ENCODE measurements at regions not wholly inside any gene's neighbourhood (a gene's known extent, or its start where the extent isn't known, plus 50 kb on each side); places are given as distances from the start of the nearest gene placed in this dataset.
A peak's percentile ranks its signal among the peaks of the same experiment; 100 is the strongest.

DNA sequence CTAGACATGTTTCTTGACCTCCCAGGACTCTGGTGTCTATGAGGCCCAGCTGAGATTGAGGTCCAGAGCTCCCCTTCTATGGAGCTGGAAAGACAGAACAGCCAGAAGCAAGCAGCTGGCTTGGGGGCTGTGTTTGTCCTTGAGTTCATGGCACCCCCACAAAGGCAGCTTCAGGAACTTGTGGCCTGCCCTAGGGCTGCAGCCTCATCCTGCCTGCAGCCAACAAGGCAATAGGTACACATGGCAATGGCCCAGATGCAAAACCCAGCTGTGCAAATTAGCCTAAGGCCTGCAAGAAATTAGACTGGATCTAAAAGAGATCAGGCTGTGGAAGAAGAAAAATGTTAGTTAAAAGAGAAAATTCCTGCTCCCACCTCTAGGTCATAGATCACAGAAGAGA lies 131.7 kb upstream of the NALF2 start:
- H4K20me1 ChIP-seq, result no peaks in the 10 kb centered on the region
- no peak overlapping the region for H3K9ac ChIP-seq
- no peak overlapping the region for H3K4me2 ChIP-seq
- no peak overlapping the region for H3K4me3 ChIP-seq
- peaks cover 34 to 87% (median 73%) of the 10 kb centered on the region in 11 experiments for H3K27me3 ChIP-seq
- peaks cover 12 to 32% (median 25%) of the 10 kb centered on the region in 11 experiments for H3K9me3 ChIP-seq (replicated peaks in 1 of 11)
- H3K36me3 ChIP-seq, result no peaks in the 10 kb centered on the region
- no peaks in the 10 kb centered on the region for H3K4me1 ChIP-seq
- no peak for TF ChIP-seq Cebpa-rat (IDR thresholded peaks at IDR 0.05)
- no peak overlapping the region for H3K27ac ChIP-seq

DNA sequence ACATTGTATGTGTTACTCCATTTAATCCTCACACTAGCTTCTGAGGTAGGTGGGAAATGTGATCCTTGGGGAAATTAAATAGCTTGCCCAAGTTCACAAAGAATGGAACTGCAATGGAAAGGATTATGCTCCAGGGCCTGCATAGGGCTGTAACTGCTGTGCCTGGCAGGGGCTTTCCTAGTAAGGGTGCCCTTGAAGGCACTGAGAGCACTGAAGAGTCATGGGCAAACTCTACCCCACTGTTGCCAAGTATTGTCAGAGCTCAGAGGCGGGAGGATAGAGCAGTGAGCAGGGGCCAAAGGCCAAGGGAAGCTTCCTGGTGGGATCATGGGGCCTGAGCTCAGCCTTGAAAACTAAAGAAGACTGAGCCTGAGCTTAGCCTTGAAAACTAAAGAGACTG lies 133.0 kb upstream of the NALF2 start:
- Histone ChIP-seq H3K4me3 (no peak overlapping the region), H3K9ac (no peak overlapping the region), H3K9me3 (replicated peaks in 1 of 11) (peaks cover 5 to 19% (median 14%) of the 10 kb centered on the region in 11 experiments; a peak in 20 of 22 replicates), H3K27ac (no peak overlapping the region), H3K4me2 (no peak overlapping the region), H4K20me1 (no peaks in the 10 kb centered on the region), H3K4me1 (no peaks in the 10 kb centered on the region), H3K36me3 (no peaks in the 10 kb centered on the region), H3K27me3 (peaks cover 38 to 89% (median 73%) of the 10 kb centered on the region in 11 experiments)
- no peak for TF ChIP-seq Cebpa-rat (IDR thresholded peaks at IDR 0.05)

DNA sequence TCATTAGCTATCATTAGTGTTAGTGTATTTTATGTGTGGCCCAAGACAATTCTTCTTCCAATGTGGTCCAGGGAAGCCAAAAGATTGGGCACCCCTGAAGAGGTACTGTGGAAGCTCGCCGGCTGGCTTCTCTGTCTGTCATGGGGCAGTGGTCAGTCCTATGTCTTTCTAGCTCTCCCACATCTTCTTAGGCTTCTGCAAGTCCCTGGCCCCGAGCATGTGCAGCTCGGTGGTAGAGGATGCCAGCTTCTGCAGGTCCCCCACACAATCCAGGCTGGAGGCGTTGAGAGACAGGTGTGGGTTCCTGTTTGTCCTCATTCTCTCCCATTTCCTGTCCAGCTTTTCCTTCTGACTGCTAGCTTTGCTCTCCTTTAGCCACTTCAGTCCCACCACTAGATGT lies 134.1 kb upstream of the NALF2 start:
- Histone ChIP-seq H4K20me1 (no peaks in the 10 kb centered on the region), H3K9me3 (replicated peaks in 1 of 11) (peaks cover 0 to 8% (median 6%) of the 10 kb centered on the region in 11 experiments; a peak in 9 of 22 replicates), H3K4me3 (no peak overlapping the region), H3K9ac (no peak overlapping the region), H3K27me3 (peaks cover 38 to 89% (median 78%) of the 10 kb centered on the region in 11 experiments), H3K4me2 (no peak overlapping the region), H3K27ac (no peak overlapping the region), H3K36me3 (no peaks in the 10 kb centered on the region), H3K4me1 (no peaks in the 10 kb centered on the region)
- TF ChIP-seq Cebpa-rat (IDR thresholded peaks at IDR 0.05), result no peak

DNA sequence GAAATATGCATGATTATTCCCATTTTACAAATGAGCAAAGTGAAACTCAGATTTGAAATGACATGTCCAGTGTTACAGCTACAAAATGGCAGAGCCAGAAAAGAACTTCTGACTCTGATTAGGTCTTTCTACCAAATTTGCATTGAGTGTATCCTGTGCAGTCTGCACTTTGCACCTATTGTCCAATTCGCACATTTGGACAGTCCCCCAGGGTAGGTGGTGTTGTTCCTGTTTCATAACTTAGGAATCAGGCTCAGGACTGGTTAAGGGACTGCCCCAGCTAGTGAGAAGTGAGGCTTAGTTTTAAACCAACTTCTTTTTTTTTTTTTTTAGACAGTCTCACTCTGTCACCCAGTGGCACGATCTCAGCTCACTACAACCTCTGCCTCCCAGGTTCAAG lies 137.9 kb upstream of the NALF2 start:
- Histone ChIP-seq H3K9me3 (replicated peaks in 1 of 11) (no peaks in the 10 kb centered on the region), H3K27ac (no peak overlapping the region)

DNA sequence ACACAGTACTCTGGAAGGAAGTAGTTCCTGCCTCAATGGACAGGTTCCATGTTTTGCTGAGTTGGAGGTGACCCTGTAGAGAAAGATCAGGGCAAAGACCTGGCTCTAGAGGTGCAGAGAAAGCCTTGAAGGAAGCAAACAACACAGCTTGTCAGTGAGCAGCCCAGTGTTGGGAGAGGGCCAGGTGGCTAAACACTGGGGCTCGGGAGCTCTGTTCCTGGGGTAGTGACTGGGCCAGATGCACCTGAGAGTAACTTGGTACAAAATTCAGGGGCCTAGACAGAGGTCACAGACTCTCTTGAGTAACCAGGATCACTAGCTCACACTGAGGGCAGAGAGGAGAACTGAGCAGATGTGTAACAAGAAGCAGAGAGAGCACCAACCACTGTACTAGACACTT lies 138.4 kb upstream of the NALF2 start:
- H3K4me3 ChIP-seq, result no peak overlapping the region
- H3K4me1 ChIP-seq, result peaks cover 12 to 22% (median 19%) of the 10 kb centered on the region in 10 experiments
- H3K36me3 ChIP-seq, result no peaks in the 10 kb centered on the region
- H3K9me3 ChIP-seq (replicated peaks in 1 of 11), result no peaks in the 10 kb centered on the region
- no peak overlapping the region for H3K27ac ChIP-seq
- H3K4me2 ChIP-seq, result no peak overlapping the region
- no peak overlapping the region for H3K9ac ChIP-seq
- no peaks in the 10 kb centered on the region; a peak in 2 of 22 replicates for H4K20me1 ChIP-seq
- H3K27me3 ChIP-seq, result peaks cover 66 to 92% (median 86%) of the 10 kb centered on the region in 11 experiments
- no peak for TF ChIP-seq Cebpa-rat (IDR thresholded peaks at IDR 0.05)

More for the DNA sequence above, 137.9 kb upstream of the NALF2 start:
- Histone ChIP-seq H3K4me2 (no peak overlapping the region), H3K4me3 (no peak overlapping the region), H3K9ac (no peak overlapping the region), H3K27me3 (peaks cover 62 to 92% (median 83%) of the 10 kb centered on the region in 11 experiments), H4K20me1 (no peaks in the 10 kb centered on the region; a peak in 2 of 22 replicates), H3K4me1 (peaks cover 12 to 22% (median 19%) of the 10 kb centered on the region in 10 experiments), H3K36me3 (no peaks in the 10 kb centered on the region)
- no peak for TF ChIP-seq Cebpa-rat (IDR thresholded peaks at IDR 0.05)

DNA sequence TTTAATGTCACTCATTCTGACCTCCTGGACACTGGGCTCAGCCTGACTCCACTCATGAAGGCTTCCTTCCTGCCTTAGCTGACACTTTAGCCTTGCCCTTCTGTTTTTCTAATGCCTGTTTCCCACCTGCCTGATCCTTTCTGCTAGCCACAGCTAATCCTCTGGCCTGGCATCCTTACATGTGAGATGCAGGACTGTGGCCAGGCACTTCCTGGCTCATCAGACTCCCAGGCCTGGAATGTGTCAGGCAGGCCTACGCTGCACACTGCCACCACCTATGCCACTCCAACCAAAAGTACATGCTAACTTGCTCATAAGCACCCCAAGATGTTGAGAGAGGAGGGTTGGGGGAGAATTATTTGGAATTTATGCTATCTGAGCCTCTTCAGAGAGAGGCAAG lies 138.8 kb upstream of the NALF2 start:
- peaks cover 70 to 95% (median 90%) of the 10 kb centered on the region in 11 experiments for H3K27me3 ChIP-seq
- H3K9me3 ChIP-seq (replicated peaks in 1 of 11), result no peaks in the 10 kb centered on the region
- H3K4me2 ChIP-seq, result no peak overlapping the region
- no peak overlapping the region for H3K4me3 ChIP-seq
- no peak overlapping the region for H3K9ac ChIP-seq
- no peak for TF ChIP-seq Cebpa-rat (IDR thresholded peaks at IDR 0.05)
- H3K4me1 ChIP-seq, result peaks cover 12 to 22% (median 19%) of the 10 kb centered on the region in 10 experiments
- no peaks in the 10 kb centered on the region; a peak in 2 of 22 replicates for H4K20me1 ChIP-seq
- H3K36me3 ChIP-seq, result no peaks in the 10 kb centered on the region
- no peak overlapping the region for H3K27ac ChIP-seq

DNA sequence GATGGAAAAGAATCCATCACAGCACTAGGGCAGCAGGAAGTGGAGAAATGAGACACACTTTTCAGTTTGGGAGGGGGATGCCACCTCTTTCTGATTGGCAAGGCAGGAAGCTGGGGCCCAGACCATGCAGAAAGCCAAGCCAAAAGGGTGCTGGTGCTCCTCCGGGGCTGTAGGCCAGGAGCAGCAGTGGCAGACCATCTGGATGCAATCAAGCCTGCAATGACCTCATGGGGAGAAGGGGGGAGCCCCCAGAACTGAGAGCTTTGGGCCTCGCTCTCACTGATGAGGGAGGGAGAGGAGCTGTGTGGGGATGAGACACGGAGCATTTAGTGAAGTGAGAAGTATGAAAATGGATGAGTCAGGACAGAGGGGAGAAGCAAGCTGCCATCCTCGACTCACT lies 141.3 kb upstream of the NALF2 start:
- H3K9ac ChIP-seq, result peak overlapping the region in 2 of 11 experiments; percentile 33 to 40; a peak in 2 of 22 replicates
- TF ChIP-seq Cebpa-rat (IDR thresholded peaks at IDR 0.05), result no peak

DNA sequence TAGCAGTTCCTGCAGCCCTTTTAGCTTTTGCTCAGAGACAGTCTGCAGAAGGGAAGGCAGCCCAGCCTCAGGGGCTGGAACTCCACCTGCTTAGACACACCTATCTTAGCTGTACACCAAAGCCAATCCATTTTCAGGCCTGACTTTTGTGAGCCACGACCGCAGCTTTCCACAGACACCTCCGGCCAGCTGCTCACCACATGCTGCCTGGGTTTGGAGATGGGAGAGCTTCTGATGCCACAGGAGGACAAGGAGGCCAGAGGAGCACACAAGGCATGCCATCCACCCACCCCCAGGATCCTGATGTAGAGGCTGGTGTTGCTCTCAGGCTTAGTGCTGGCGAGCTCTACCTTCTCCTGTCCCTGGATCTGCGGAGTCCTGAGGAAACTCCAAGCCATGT lies 141.8 kb upstream of the NALF2 start:
- Histone ChIP-seq H3K4me2 (peak overlapping the region in 8 of 11 experiments; percentile 28 to 65 (median 52); a peak in 14 of 22 replicates), H3K36me3 (no peaks in the 10 kb centered on the region), H3K4me1 (peaks cover 13 to 25% (median 19%) of the 10 kb centered on the region in 10 experiments), H4K20me1 (no peaks in the 10 kb centered on the region; a peak in 4 of 22 replicates), H3K4me3 (no peak overlapping the region), H3K9me3 (replicated peaks in 1 of 11) (no peaks in the 10 kb centered on the region), H3K9ac (peak overlapping the region in 2 of 11 experiments; percentile 33 to 40; a peak in 2 of 22 replicates), H3K27me3 (peaks cover 71 to 100% (median 99%) of the 10 kb centered on the region in 11 experiments), H3K27ac (peak overlapping the region in 5 of 11 experiments; percentile 11 to 65 (median 50); a peak in 7 of 22 replicates)
- TF ChIP-seq Cebpa-rat (IDR thresholded peaks at IDR 0.05), result no peak

More for the DNA sequence above, 141.3 kb upstream of the NALF2 start:
- peaks cover 13 to 25% (median 19%) of the 10 kb centered on the region in 10 experiments for H3K4me1 ChIP-seq
- peaks cover 72 to 100% (median 99%) of the 10 kb centered on the region in 11 experiments for H3K27me3 ChIP-seq
- H3K9me3 ChIP-seq (replicated peaks in 1 of 11), result no peaks in the 10 kb centered on the region
- no peak overlapping the region for H3K4me3 ChIP-seq
- H3K4me2 ChIP-seq, result peak overlapping the region in 9 of 11 experiments; percentile 28 to 65 (median 52); a peak in 16 of 22 replicates
- H3K27ac ChIP-seq, result peak overlapping the region in 5 of 11 experiments; percentile 11 to 65 (median 50); a peak in 8 of 22 replicates
- no peaks in the 10 kb centered on the region; a peak in 4 of 22 replicates for H4K20me1 ChIP-seq
- H3K36me3 ChIP-seq, result no peaks in the 10 kb centered on the region

DNA sequence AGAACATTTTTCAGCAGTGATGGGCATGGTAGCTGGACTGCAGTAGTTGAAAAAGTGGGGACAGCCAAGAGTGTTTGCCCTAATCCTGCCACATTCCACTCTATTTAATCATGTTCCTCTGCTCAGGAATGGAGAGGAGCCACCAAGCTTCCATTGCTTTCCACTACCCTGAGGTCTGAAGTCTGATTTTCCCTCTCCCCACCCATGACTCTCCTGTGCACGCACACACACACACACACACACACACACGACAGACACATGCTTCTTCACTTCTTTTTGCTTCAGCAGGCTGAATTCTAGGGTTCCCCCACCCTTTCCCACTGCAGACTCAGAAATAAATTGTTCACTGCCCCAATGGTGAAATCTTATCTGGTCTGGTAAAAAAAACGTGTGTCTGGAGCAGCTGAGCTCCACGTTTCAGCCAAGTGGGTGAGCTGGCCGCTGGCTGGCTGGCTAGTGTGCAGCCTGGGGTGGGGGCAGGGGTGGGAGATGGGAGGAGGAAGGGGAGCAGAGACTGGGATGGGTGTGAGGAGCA lies 142.7 kb upstream of the NALF2 start:
- no peak overlapping the region for H3K4me2 ChIP-seq
- H3K27ac ChIP-seq, result no peak overlapping the region
- no peak overlapping the region for H3K4me3 ChIP-seq
- peaks cover 68 to 96% (median 92%) of the 10 kb centered on the region in 11 experiments for H3K27me3 ChIP-seq
- H3K36me3 ChIP-seq, result no peaks in the 10 kb centered on the region
- peaks cover 13 to 25% (median 19%) of the 10 kb centered on the region in 10 experiments for H3K4me1 ChIP-seq
- H3K9ac ChIP-seq, result no peak overlapping the region
- H3K9me3 ChIP-seq (replicated peaks in 1 of 11), result no peaks in the 10 kb centered on the region
- H4K20me1 ChIP-seq, result no peaks in the 10 kb centered on the region; a peak in 4 of 22 replicates
- TF ChIP-seq Cebpa-rat (IDR thresholded peaks at IDR 0.05), result no peak

Measured in BLaER1 treated with 17β-estradiol and CSF1 and Interleukin-3, amounts not matched to agents 10 nM and 100 nM (cell line).